GM06990 (cell line): ENCODE measurements at regions not wholly inside any gene's neighbourhood (a gene's known extent, or its start where the extent isn't known, plus 50 kb on each side); places are given as distances from the start of the nearest gene placed in this dataset.
"Not testable (repeated sequence)": the region's sequence is repeated elsewhere in the genome, so short reads cannot be mapped to it uniquely, and the experiment has no call there.

ENCODE experiments used
- DNase-seq: peaks from one replicate; pipeline ENCODE4 v3.0.0-alpha.2; 2011; ENCODE audit not compliant: insufficient read length; ENCODE audit errors: extremely low read depth
- H3K27me3 ChIP-seq: replicated peaks from 2 replicates; pipeline ENCODE4 v1.6.0; 2011; ENCODE audit warnings: low read length; ENCODE audit not compliant: control insufficient read depth, insufficient read depth
- H3K36me3 ChIP-seq: 2 replicates; pipeline ENCODE4 v1.5.1; 2011; ENCODE audit warnings: low read length; ENCODE audit not compliant: control insufficient read depth, insufficient read depth
- H3K4me3 ChIP-seq: replicated peaks from 2 replicates; pipeline ENCODE4 v1.5.1; 2011; ENCODE audit warnings: low read depth, mild to moderate bottlenecking, control low read depth, low read length

GRCh38 chr4:4134368-4134767, 92.4 kb downstream of the OTOP1 start:
- not testable (repeated sequence) for H3K36me3 ChIP-seq, H3K4me3 ChIP-seq, H3K27me3 ChIP-seq, DNase-seq

- H3K27me3 ChIP-seq, H3K4me3 ChIP-seq, DNase-seq, H3K36me3 ChIP-seq: not testable (repeated sequence)
Observed at GRCh38 chr4:4136621-4137020, 90.1 kb downstream of the OTOP1 start.
